GM11168 (cell line): ENCODE measurements at regions not wholly inside any gene's neighbourhood (a gene's known extent, or its start where the extent isn't known, plus 50 kb on each side); places are given as distances from the start of the nearest gene placed in this dataset.

Experiments
- in situ Hi-C: fragments of 300-500 bp; cut with MboI; formaldehyde crosslinking; loops from one replicate; pipeline ENCODE4 v1.12.0; 2022; ENCODE audit warnings: low sequenced_read_pairs; ENCODE audit not compliant: unreplicated experiment

DNA sequence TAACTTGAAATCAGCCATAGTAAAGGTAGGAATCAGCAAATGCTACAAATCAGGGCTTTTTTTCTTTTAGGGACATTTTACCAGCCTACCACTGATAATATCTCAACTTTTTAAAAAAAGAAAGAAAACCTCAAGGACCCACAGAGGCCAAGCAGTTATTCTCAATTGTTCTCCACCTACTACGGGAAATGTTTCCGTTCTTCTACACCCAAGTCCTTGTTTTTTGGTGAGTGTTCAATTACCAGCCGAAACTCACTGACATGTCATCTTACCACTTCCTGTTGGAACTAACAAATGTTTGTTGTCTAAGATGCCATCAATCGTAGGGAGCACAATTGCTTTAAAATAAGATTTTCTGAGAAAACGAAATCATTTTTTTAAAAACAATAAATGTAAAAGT lies 50.2 kb upstream of the CDK1 start:
- in situ Hi-C loops = no loop called here

DNA sequence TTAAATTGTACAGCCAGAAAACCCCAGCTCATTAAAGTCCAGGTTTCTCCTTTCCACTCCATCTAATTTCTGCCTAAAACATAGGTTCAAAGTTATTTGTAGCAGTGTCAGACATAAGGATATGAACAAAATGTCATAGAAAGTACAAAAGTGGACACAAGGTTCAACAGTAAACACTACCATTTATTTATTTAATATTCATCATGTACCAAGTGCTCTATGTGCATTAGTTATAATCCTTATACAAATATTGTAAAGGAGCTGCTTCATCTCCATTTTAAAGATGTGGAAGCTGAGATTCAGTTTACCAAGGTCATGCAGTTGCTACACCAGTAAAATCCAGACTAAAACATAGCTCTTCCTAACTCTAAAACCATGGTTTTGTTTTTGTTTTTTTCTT lies 52.0 kb upstream of the CDK1 start:
- in situ Hi-C loops = no loop called here

- in situ Hi-C loops = no loop called here
Measured at GRCh38 chr10:60722623-60723022, 55.7 kb upstream of the CDK1 start.

DNA sequence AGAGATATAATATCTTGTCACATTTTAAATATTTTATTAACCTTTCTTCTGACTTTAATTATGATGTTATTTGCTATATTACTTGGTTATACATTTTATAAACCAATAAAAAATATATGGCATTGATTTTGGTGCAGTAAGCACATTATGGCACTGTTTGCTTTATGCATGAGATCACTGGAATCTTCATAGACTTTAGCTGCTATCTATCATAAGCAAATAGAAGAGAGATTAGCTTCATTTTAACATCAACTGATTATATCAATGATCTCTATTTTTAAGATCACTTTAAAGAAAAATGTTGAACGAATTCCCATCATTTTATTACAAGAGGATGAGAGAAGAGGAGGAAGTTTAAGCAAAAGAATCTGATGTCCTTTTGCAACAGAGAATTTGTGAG lies 58.6 kb upstream of the CDK1 start:
- in situ Hi-C loops = no loop called here

GRCh38 chr10:60718886-60719285 lies 59.4 kb upstream of the CDK1 start:
- in situ Hi-C loops = no loop called here

DNA sequence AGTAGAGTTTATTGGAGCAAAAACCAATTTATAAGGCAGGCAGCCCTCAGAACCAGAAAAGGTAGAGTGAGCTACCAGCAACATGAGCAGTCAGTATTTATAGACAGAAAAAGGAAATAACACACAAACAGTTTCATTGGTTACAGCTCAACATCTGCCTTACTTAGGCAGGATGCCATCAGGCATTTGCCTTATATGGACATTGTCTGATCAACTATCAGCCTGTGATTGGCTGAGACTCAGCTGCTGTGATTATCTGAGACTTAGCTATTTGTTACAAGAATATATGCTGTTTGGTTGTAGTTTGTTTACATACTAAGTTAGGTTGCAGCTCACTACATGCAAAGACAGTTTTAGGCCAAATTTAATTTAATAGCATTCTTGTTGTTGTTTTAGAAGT lies 60.4 kb upstream of the CDK1 start:
- in situ Hi-C loops = no loop called here

DNA sequence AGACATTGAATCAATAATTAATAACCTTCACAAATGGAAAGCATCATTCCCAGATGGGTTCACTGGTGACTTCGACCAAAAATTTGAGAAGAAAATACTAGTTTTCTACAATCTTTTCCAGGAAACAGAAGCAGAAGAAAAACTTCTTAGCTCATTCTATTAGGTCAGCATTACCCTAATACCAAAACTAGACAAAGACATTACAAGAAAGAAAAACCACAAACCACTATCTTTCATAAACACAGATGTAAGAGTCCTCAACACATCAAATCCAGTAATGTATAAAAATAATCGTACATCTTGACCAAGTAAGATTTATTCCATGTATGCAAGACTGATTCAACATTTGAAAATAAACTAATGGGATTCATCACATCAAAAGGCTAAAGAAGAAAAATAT lies 64.0 kb upstream of the CDK1 start:
- in situ Hi-C loops = no loop called here

- in situ Hi-C loops = no loop called here
Measured at GRCh38 chr10:60711496-60711895, 66.8 kb upstream of the CDK1 start.

DNA sequence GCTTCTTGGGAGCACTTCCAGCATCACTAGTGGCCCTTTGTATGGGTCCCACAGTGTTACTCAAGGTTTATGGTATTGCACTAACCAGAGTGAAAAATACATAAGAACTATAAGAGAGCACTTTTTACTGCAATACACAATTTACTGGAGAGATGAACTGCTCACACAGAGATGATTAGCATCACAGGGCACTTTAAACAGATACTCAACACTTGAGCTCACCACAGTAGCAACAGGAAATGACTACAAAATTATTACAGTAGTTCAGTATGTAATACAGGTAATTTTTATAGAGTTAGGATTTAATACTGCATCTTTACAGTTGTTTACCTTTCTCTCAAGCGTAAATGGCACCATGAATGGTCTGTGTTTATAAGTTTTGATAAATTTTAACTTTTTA lies 68.2 kb upstream of the CDK1 start:
- in situ Hi-C loops = no loop called here

- in situ Hi-C loops = no loop called here
Measured at GRCh38 chr10:60708666-60709065, 69.6 kb upstream of the CDK1 start.

- in situ Hi-C loops = no loop called here
Measured at GRCh38 chr10:60707841-60708240, 70.4 kb upstream of the CDK1 start.

- in situ Hi-C loops = no loop called here
Measured at GRCh38 chr10:60706146-60706545, 72.1 kb upstream of the CDK1 start.

DNA sequence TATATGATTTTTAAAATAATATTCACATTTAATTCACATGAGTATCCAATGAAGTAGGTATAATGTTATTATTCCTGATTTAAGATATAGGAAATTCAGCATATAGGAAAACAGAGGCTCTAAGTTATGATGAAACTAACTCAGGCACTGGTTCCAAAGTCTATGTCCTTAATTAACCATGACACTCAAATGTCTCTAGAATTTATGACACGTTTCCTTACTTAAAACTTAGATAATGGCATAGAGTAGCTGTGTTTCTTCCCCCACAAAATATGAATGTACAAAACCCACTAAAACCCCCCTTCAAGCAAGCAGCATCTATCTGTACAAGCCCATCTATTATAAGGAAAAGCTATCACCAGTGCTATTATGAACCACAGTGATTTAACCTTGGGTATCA lies 72.9 kb upstream of the CDK1 start:
- in situ Hi-C loops = no loop called here

- in situ Hi-C loops = no loop called here
Measured at GRCh38 chr10:60704471-60704870, 73.8 kb upstream of the CDK1 start.

- in situ Hi-C loops = no loop called here
Measured at GRCh38 chr10:60703266-60704041, 74.8 kb upstream of the CDK1 start.

GRCh38 chr10:60687679-60688078 lies 90.6 kb upstream of the CDK1 start:
- in situ Hi-C loops = no loop called here

- in situ Hi-C loops = no loop called here
Measured at GRCh38 chr10:60684091-60684490, 94.2 kb upstream of the CDK1 start.

GRCh38 chr10:60681103-60681502 lies 97.2 kb upstream of the CDK1 start:
- in situ Hi-C loops = no loop called here

GRCh38 chr10:60679388-60679990 lies 98.8 kb upstream of the CDK1 start:
- in situ Hi-C loops = no loop called here

DNA sequence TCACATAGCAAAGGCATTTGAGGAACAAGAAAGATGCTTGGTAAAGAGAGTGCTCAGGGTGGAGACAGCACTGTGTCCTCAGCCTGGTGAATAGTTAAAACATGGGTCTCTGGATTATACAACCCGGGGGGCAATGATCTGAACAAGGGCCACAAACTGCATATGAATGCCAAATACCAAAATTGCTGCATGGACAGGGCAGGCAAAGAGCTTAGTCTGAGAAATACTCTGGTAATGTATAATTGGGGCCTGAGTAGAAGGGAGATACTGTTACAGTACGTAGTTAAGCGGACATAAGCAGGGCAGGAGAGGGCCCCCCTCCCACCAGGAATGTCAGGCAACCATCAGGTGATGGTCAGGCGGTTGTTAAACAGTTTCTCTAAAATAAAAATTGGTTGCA lies 99.3 kb upstream of the CDK1 start:
- in situ Hi-C loops = no loop called here

- in situ Hi-C loops = no loop called here
Measured at GRCh38 chr10:60677531-60678129, 100.6 kb upstream of the CDK1 start.

GRCh38 chr10:60675236-60675635 lies 103.0 kb upstream of the CDK1 start:
- in situ Hi-C loops = no loop called here
